H9 (cell line): ENCODE measurements at regions not wholly inside any gene's neighbourhood (a gene's known extent, or its start where the extent isn't known, plus 50 kb on each side); places are given as distances from the start of the nearest gene placed in this dataset.
A peak's percentile ranks its signal among the peaks of the same experiment; 100 is the strongest.

Experiments used
- DNase-seq: peaks from one replicate; pipeline ENCODE4 v3.0.0-alpha.2; 2017
- H2AFZ ChIP-seq: one replicate; pipeline ENCODE4 v1.6.1; 2013; ENCODE audit warnings: mild to moderate bottlenecking, low read length, control low read depth, moderate library complexity
- H2AK5ac ChIP-seq: 2 replicates; pipeline ENCODE4 v1.6.1; 2013; ENCODE audit warnings: low read length, control low read depth, mixed read lengths; ENCODE audit not compliant: insufficient read length
- H2BK120ac ChIP-seq: one replicate; pipeline ENCODE4 v1.6.1; 2013; ENCODE audit warnings: low read depth, mild to moderate bottlenecking, low read length, control low read depth, inconsistent platforms; ENCODE audit not compliant: poor library complexity, severe bottlenecking
- H2BK12ac ChIP-seq: 2 replicates; pipeline ENCODE4 v1.6.1; 2013; ENCODE audit warnings: low read length, control low read depth, mixed read lengths, low read depth; ENCODE audit not compliant: insufficient read length
- H2BK15ac ChIP-seq: 2 replicates; pipeline ENCODE4 v1.6.1; 2013; ENCODE audit warnings: low read depth, low read length, control low read depth
- H2BK20ac ChIP-seq: one replicate; pipeline ENCODE4 v1.6.1; 2013; ENCODE audit warnings: low read depth, mild to moderate bottlenecking, low read length, control low read depth, inconsistent platforms; ENCODE audit not compliant: poor library complexity, severe bottlenecking
- H2BK5ac ChIP-seq: 2 replicates; pipeline ENCODE4 v1.6.1; 2013; ENCODE audit warnings: low read length, control low read depth, mixed read lengths; ENCODE audit not compliant: insufficient read length
- H3K14ac ChIP-seq: 2 replicates; pipeline ENCODE4 v1.6.1; 2013; ENCODE audit warnings: low read length, control low read depth; ENCODE audit not compliant: insufficient read depth
- H3K18ac ChIP-seq: 2 replicates; pipeline ENCODE4 v1.6.1; 2013; ENCODE audit warnings: low read depth, mild to moderate bottlenecking, mixed read lengths, low read length, control low read depth; ENCODE audit not compliant: insufficient read length
- H3K23ac ChIP-seq: 2 replicates; pipeline ENCODE4 v1.6.1; 2013; ENCODE audit warnings: low read length, control low read depth, mixed read lengths, low read depth; ENCODE audit not compliant: insufficient read length
- H3K23me2 ChIP-seq: 2 replicates; pipeline ENCODE4 v1.6.1; 2013; ENCODE audit warnings: low read depth, mild to moderate bottlenecking, mixed read lengths, low read length, control low read depth; ENCODE audit not compliant: insufficient read length, poor library complexity, severe bottlenecking
- H3K27ac ChIP-seq: 2 replicates; pipeline ENCODE4 v1.5.1; 2013; ENCODE audit warnings: low read length, control low read depth, mixed read lengths, low read depth; ENCODE audit not compliant: insufficient read length
- H3K27me3 ChIP-seq: 2 replicates; pipeline ENCODE4 v1.6.1; 2013; ENCODE audit warnings: low read length, control low read depth, inconsistent platforms; ENCODE audit not compliant: insufficient read depth
- H3K4ac ChIP-seq: 2 replicates; pipeline ENCODE4 v1.6.1; 2013; ENCODE audit warnings: low read depth, mild to moderate bottlenecking, control low read depth, inconsistent platforms, low read length, moderate library complexity
- H3K4me1 ChIP-seq: 2 replicates; pipeline ENCODE4 v1.6.1; 2013; ENCODE audit warnings: low read length, control low read depth, inconsistent platforms; ENCODE audit not compliant: insufficient read depth
- H3K4me2 ChIP-seq: 2 replicates; pipeline ENCODE4 v1.6.1; 2013; ENCODE audit warnings: low read length, control low read depth, mixed read lengths; ENCODE audit not compliant: insufficient read length, insufficient read depth
- H3K56ac ChIP-seq: 2 replicates; pipeline ENCODE4 v1.6.1; 2013; ENCODE audit warnings: low read depth, mild to moderate bottlenecking, mixed read lengths, low read length, control low read depth; ENCODE audit not compliant: insufficient read length
- H3K79me1 ChIP-seq: 2 replicates; pipeline ENCODE4 v1.6.1; 2013; ENCODE audit warnings: low read depth, mild to moderate bottlenecking, moderate library complexity, low read length, control low read depth, inconsistent platforms; ENCODE audit not compliant: insufficient read depth, poor library complexity, severe bottlenecking
- H3K79me2 ChIP-seq: 2 replicates; pipeline ENCODE4 v1.6.1; 2013; ENCODE audit warnings: low read length, control low read depth, inconsistent platforms; ENCODE audit not compliant: insufficient read depth
- H3K9ac ChIP-seq: 2 replicates; pipeline ENCODE4 v1.6.1; 2013; ENCODE audit warnings: low read length, control low read depth, mixed read lengths; ENCODE audit not compliant: insufficient read length; ENCODE audit errors: extremely low read depth
- H3K9me3 ChIP-seq: one replicate; pipeline ENCODE4 v1.6.1; 2013; ENCODE audit warnings: low read depth, low read length, inconsistent platforms; ENCODE audit not compliant: control insufficient read depth
- H3T11ph ChIP-seq: one replicate; pipeline ENCODE4 v1.6.1; 2013; ENCODE audit warnings: mild to moderate bottlenecking, low read length, control low read depth, inconsistent platforms
- H4K20me1 ChIP-seq: one replicate; pipeline ENCODE4 v1.6.1; 2013; ENCODE audit not compliant: control insufficient read depth, insufficient read length, insufficient read depth
- H4K5ac ChIP-seq: 2 replicates; pipeline ENCODE4 v1.6.1; 2013; ENCODE audit warnings: low read depth, mild to moderate bottlenecking, mixed read lengths, low read length, control low read depth; ENCODE audit not compliant: insufficient read length
- H4K8ac ChIP-seq: replicated peaks from 2 replicates; pipeline ENCODE4 v1.6.1; 2013; ENCODE audit warnings: low read length, control low read depth, mixed read lengths, low read depth; ENCODE audit not compliant: insufficient read length
- H4K91ac ChIP-seq: 2 replicates; pipeline ENCODE4 v1.6.1; 2013; ENCODE audit warnings: low read depth, mild to moderate bottlenecking, moderate library complexity, mixed read lengths, low read length, control low read depth; ENCODE audit not compliant: insufficient read length
- H3K27ac Mint-ChIP-seq, 3 experiments: 2 replicates in 2 of 3; 3 replicates in 1 of 3; pipeline ENCODE4 v1.8.0; 2020 to 2021; ENCODE audit warnings: mixed read lengths in 3 of 3, mild to moderate bottlenecking in 1 of 3, moderate library complexity in 1 of 3
- H3K27me3 Mint-ChIP-seq: 2 replicates; pipeline ENCODE4 v1.8.0; 2021; ENCODE audit warnings: low read depth, mild to moderate bottlenecking, moderate library complexity, mixed read lengths
- H3K36me3 Mint-ChIP-seq, 3 experiments: 2 replicates in 2 of 3; 3 replicates in 1 of 3; pipeline ENCODE4 v1.8.0; 2020 to 2021; ENCODE audit warnings: low read depth in 3 of 3, mixed read lengths in 3 of 3; ENCODE audit not compliant: insufficient read depth in 1 of 3
- H3K4me1 Mint-ChIP-seq, 2 experiments: 2 replicates each; pipeline ENCODE4 v1.8.0; 2020; ENCODE audit warnings: mixed read lengths in 2 of 2
- H3K4me3 Mint-ChIP-seq, 2 experiments: 2 replicates in 1 of 2; 3 replicates in 1 of 2; pipeline ENCODE4 v1.8.0; 2020 to 2021; ENCODE audit warnings: mild to moderate bottlenecking in 2 of 2, mixed read lengths in 2 of 2, moderate library complexity in 1 of 2
- H3K9me3 Mint-ChIP-seq, 2 experiments: 2 replicates in 1 of 2; 3 replicates in 1 of 2; pipeline ENCODE4 v1.8.0; 2020; ENCODE audit warnings: mild to moderate bottlenecking in 2 of 2, mixed read lengths in 2 of 2, moderate library complexity in 1 of 2
- WGBS: extraction: QIAGEN DNeasy Blood & Tissue Kit; methylation state at CpG from one replicate; pipeline ENCODE4 v1.1.7; 2013; ENCODE audit warnings: missing lambda C conversion rate, low lambda C conversion rate, mixed read lengths; ENCODE audit not compliant: insufficient read length; ENCODE audit errors: extremely low coverage; 5-methylcytosine and 5-hydroxymethylcytosine counted together
- TF ChIP-seq, protein P1 (sequence below): fragments of 200-600 bp; sonication (generic); conservative IDR thresholded peaks from 3 replicates; pipeline ENCODE4 v1.8.0; 2021; ENCODE audit warnings: antibody characterized with exemption, mild to moderate bottlenecking

GRCh38 chr5:168163966-168164365 lies 127.5 kb upstream of the WWC1 start:
- H3K4me1 Mint-ChIP-seq, result peaks cover 43 to 48% of the 10 kb centered on the region in 2 experiments
- H4K91ac ChIP-seq, result no peak overlapping the region

More at GRCh38 chr5:168163966-168164365, 127.5 kb upstream of the WWC1 start:
- Histone ChIP-seq H2BK12ac (no peak overlapping the region), H3K23ac (no peak overlapping the region), H3K4ac (no peak overlapping the region), H3K14ac (no peak overlapping the region), H2AK5ac (no peak overlapping the region), H2BK15ac (no peak overlapping the region), H2BK5ac (no peak overlapping the region), H3K56ac (no peak overlapping the region), H2BK120ac (no peak overlapping the region), H4K20me1 (no peaks in the 10 kb centered on the region), H3K9ac (no peak overlapping the region), H3K18ac (no peak overlapping the region), H3K79me2 (no peaks in the 10 kb centered on the region), H3K4me2 (no peak overlapping the region), H3K23me2 (no peaks in the 10 kb centered on the region), H3T11ph (no peak overlapping the region), H2BK20ac (no peak overlapping the region), H4K8ac (no peak overlapping the region), H3K4me1 (no peaks in the 10 kb centered on the region), H3K79me1 (no peaks in the 10 kb centered on the region), H2AFZ (no peak overlapping the region), H3K27me3 (no peaks in the 10 kb centered on the region), H4K5ac (no peak overlapping the region), H3K27ac (no peak overlapping the region), H3K9me3 (no peaks in the 10 kb centered on the region)
- no peak overlapping the region for H3K4me3 Mint-ChIP-seq
- no peaks in the 10 kb centered on the region for H3K36me3 Mint-ChIP-seq
- WGBS, result no CpG with 5 or more reads among the region's 3 CpGs
- no peaks in the 10 kb centered on the region for H3K27me3 Mint-ChIP-seq
- TF ChIP-seq, protein P1, sequence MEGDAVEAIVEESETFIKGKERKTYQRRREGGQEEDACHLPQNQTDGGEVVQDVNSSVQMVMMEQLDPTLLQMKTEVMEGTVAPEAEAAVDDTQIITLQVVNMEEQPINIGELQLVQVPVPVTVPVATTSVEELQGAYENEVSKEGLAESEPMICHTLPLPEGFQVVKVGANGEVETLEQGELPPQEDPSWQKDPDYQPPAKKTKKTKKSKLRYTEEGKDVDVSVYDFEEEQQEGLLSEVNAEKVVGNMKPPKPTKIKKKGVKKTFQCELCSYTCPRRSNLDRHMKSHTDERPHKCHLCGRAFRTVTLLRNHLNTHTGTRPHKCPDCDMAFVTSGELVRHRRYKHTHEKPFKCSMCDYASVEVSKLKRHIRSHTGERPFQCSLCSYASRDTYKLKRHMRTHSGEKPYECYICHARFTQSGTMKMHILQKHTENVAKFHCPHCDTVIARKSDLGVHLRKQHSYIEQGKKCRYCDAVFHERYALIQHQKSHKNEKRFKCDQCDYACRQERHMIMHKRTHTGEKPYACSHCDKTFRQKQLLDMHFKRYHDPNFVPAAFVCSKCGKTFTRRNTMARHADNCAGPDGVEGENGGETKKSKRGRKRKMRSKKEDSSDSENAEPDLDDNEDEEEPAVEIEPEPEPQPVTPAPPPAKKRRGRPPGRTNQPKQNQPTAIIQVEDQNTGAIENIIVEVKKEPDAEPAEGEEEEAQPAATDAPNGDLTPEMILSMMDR, result no peak
- no peaks in the 10 kb centered on the region for H3K9me3 Mint-ChIP-seq
- DNase-seq, result no peak
- peak overlapping the region; percentile 7 to 85 (median 72); a peak in 2 of 7 replicates for H3K27ac Mint-ChIP-seq
